HFFc6 (cell line): ENCODE measurements at regions not wholly inside any gene's neighbourhood (a gene's known extent, or its start where the extent isn't known, plus 50 kb on each side); places are given as distances from the start of the nearest gene placed in this dataset.

Source experiments
- DNase-seq: peaks from one replicate; pipeline ENCODE4 v3.0.0-alpha.2; 2018
- H3K27ac Mint-ChIP-seq: 2 replicates; pipeline ENCODE4 v1.8.0; 2020; ENCODE audit warnings: mild to moderate bottlenecking, mixed read lengths
- H3K27me3 Mint-ChIP-seq: 2 replicates; pipeline ENCODE4 v1.8.0; 2021; ENCODE audit warnings: mild to moderate bottlenecking, moderate library complexity, mixed read lengths; ENCODE audit not compliant: insufficient read depth
- H3K36me3 Mint-ChIP-seq: 2 replicates; pipeline ENCODE4 v1.8.0; 2021; ENCODE audit warnings: low read depth, mixed read lengths
- H3K4me1 Mint-ChIP-seq: 2 replicates; pipeline ENCODE4 v1.8.0; 2020; ENCODE audit warnings: low read depth, mixed read lengths
- H3K4me3 Mint-ChIP-seq: 2 replicates; pipeline ENCODE4 v1.8.0; 2020; ENCODE audit warnings: mild to moderate bottlenecking, moderate library complexity, mixed read lengths
- H3K9me3 Mint-ChIP-seq: 2 replicates; pipeline ENCODE4 v1.8.0; 2020; ENCODE audit warnings: mild to moderate bottlenecking, mixed read lengths
- CTCF ChIP-seq: fragments of 200-600 bp; sonication (generic); IDR thresholded peaks from 2 replicates; pipeline ENCODE4 v1.5.0; 2021; ENCODE audit warnings: antibody characterized with exemption, mild to moderate bottlenecking

GRCh38 chr13:99695857-99696256 is 194.6 kb downstream of the TM9SF2 start:
- Mint-ChIP-seq H3K27me3 (peaks cover 20% of the 10 kb centered on the region), H3K9me3 (no peaks in the 10 kb centered on the region), H3K4me1 (no peaks in the 10 kb centered on the region), H3K27ac (no peak overlapping the region), H3K4me3 (no peak overlapping the region), H3K36me3 (no peaks in the 10 kb centered on the region)
- DNase-seq = no peak
- no peak for TF ChIP-seq CTCF

- no peak for DNase-seq
- Mint-ChIP-seq H3K36me3 (no peaks in the 10 kb centered on the region), H3K4me3 (no peak overlapping the region), H3K27me3 (peaks cover 23% of the 10 kb centered on the region), H3K9me3 (no peaks in the 10 kb centered on the region), H3K4me1 (no peaks in the 10 kb centered on the region), H3K27ac (no peak overlapping the region)
- no peak for TF ChIP-seq CTCF
These were observed 192.8 kb downstream of the TM9SF2 start for GRCh38 chr13:99693852-99694611.

GRCh38 chr13:99693351-99693750 is 192.1 kb downstream of the TM9SF2 start:
- H3K27me3 Mint-ChIP-seq = peaks cover 25% of the 10 kb centered on the region
- no peak for TF ChIP-seq CTCF
- H3K9me3 Mint-ChIP-seq = no peaks in the 10 kb centered on the region
- no peak overlapping the region for H3K4me3 Mint-ChIP-seq
- DNase-seq = no peak
- no peak overlapping the region for H3K27ac Mint-ChIP-seq
- H3K36me3 Mint-ChIP-seq = no peaks in the 10 kb centered on the region
- H3K4me1 Mint-ChIP-seq = no peaks in the 10 kb centered on the region

GRCh38 chr13:99692854-99693253 is 191.6 kb downstream of the TM9SF2 start:
- Mint-ChIP-seq H3K4me3 (no peak overlapping the region), H3K36me3 (no peaks in the 10 kb centered on the region), H3K4me1 (no peaks in the 10 kb centered on the region), H3K27ac (no peak overlapping the region), H3K9me3 (no peaks in the 10 kb centered on the region), H3K27me3 (peaks cover 25% of the 10 kb centered on the region)
- DNase-seq = no peak
- TF ChIP-seq CTCF = no peak

GRCh38 chr13:99691552-99691951 is 190.3 kb downstream of the TM9SF2 start:
- no peaks in the 10 kb centered on the region for H3K36me3 Mint-ChIP-seq
- H3K4me3 Mint-ChIP-seq = no peak overlapping the region
- H3K9me3 Mint-ChIP-seq = no peaks in the 10 kb centered on the region
- H3K4me1 Mint-ChIP-seq = no peaks in the 10 kb centered on the region
- no peak overlapping the region for H3K27ac Mint-ChIP-seq
- DNase-seq = no peak
- TF ChIP-seq CTCF = no peak
- H3K27me3 Mint-ChIP-seq = peaks cover 27% of the 10 kb centered on the region
